ENCODE measurements at regions not wholly inside any gene's neighbourhood (a gene's known extent, or its start where the extent isn't known, plus 50 kb on each side); places are given as distances from the start of the nearest gene placed in this dataset.
"Not testable (repeated sequence)": the region's sequence is repeated elsewhere in the genome, so short reads cannot be mapped to it uniquely, and the experiment has no call there.

DNA sequence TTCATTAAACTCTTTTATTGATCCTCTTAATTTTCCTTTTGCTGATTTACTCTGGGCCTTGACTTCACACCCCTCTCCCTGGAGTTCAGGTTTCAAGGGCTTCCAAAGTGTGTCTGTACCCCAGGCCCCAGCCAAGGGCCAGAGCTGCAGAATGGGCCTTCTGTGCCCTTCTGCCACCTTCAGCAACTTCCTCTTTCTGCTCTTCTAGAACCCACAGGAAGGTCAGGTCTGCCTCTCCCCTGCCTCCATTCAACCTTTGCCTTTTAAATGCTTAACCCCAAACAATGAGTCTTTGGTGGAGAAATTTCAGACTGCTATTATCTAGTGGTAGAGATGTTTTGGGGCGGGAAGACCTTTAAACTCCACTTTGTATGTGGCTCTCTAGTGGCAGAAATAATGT lies 63.1 kb downstream of the TSN start:
- no peak for DNase-seq

DNA sequence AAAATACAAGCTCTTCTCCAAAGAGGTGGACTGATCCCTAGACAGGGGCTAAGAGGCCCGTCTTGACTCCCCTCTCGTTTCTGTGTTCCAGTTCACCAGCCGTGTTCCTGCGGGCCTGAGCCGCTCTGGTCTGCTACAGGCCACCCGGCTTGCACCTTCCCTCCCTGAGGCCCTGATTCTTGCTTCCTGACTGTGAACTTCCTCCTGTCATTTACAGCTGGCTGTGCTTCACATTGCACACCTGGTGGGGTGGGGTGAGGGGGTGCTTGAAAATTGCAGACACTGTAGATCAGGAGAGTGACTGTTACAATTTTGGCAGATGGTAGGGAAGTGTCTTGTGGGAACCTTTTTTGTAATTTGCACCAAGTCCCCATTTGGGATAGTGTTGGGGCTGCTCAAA lies 64.4 kb downstream of the TSN start:
- DNase-seq: no peak

DNA sequence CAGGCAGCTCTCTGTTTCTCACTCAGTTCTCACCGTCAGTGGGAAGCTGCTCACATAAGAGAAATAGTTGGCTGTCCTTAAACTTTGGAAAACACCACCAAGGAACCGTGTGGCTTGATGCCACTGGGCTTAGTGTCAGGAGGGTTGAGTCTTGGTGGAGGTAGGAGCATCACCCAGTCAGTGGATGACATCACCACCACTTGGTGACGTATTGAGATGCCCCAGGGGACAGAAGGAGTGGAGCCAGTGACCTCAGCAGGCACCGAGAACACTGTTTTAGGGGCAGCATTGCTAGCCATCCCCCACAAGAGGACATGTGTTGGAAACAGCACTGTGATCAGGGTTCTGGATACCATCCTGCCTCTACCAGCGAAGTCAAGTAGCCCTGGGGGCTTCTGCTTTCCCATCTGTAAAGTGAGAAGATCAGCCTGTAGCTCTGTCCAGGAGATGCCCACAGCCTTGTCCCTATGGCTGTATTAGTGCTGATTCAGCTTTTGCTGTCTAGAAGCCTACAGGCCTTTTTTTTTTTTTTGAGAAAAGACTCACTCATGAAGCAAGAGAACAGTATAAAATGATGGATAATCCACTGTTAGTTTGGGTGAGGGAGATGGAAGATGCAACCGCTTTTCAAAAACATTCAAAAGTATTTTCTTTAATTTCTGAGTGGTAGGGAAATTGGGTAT lies 66.2 kb downstream of the TSN start:
- DNase-seq: no peak

DNA sequence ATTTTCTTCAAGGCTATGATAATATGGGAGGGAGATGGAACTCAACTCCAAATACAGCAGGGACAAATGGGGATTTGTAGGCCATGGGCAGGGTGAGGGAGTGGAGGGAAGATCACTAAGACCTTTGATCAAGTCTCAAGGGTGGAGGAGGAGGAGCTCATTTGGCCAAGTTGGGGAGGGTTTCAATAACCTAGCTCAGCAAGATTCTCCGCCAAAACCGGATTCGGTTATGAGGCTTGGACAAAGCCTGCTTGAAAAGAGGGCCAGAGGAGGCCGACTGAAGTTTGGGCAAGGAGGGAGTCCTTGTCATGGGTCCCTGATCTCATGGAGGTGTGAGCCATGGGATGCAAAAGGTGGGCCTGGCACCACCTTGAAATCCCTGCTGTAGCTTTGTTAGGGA lies 68.8 kb downstream of the TSN start:
- DNase-seq: no peak

DNA sequence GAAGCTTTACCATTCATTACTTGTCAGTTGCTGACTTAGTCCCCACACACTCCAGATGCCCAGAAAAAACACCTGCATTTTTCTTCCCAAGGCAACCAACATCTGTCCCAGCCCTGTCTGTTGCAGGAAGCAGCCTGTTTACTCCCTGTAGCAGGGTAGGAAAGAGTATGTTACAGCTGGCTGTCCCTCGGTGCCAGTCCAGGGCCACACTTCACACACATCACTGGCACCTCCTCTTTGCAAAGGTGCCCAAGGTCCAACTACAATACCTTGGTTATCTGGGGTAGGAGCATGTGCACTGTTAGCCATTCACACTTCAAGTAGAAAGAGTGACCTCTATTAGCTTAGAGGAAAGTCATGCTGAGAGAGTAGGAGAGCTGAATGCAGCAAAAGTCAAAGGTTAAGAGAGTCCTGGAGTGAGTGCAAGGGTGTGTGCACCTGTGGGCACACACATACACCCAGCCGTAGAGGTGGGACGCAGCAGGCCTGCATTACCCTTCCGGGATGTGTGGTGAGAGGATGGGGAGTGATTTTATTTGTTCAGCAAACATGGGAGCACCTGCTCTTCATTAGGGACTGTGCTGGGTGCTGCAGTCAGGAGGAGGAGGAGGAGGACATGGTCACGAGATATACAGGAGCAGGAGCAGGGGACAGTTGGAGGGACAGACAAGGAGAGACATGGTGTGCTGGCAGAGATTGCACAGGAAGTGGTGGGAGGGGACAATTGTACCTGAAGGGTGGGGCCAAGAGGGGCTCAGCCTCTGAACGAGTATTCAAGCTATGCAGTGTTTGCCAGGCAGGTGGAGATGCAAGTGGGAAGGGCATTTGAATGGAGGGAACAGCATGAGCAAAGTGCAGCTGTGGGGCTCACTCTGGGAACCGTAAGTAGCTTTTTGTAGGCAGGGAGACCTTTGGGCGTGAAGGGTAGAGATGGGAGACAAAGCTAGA lies 69.8 kb downstream of the TSN start:
- no peak for DNase-seq

DNA sequence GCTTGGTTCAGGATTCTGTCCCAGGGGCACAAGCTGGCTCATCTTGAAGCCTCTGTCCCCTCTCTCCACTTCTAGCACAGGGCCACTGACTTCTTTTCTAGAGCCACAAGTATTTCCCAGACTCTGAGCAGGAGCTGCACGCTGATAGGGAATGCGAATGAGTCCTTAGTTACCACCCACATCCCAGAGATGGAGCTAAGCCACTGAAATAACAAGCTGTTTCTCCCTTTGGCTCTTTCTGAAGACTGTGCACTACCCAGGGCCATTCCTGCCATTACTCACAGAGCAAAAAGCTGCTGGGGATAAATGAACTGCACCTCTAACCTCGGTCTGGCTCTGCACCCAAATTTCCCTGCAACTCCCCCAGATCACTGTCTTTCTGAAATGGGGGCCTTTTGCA lies 70.6 kb downstream of the TSN start:
- DNase-seq: no peak

DNA sequence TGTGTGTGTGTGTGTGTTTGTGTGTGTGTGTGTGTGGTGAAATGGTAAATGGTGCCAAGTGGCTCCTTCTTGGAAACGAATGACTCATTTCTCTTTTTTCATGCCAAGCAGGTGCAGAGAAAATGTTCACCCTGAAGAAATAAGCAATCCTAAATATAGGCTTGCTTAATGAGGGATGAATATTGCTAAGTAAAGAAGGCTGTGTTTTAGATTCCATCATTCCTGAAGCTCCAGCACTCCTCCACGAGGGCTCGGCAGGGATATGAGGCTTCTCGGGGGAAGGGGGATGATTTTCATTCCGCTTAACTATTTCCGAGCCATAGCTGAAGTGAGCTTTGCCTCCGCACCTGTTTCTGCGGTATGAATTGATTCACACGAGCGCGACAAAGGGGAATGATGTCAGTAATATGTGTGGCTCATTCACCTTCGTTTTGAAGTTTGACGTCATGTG lies 72.9 kb downstream of the TSN start:
- no peak for DNase-seq

DNA sequence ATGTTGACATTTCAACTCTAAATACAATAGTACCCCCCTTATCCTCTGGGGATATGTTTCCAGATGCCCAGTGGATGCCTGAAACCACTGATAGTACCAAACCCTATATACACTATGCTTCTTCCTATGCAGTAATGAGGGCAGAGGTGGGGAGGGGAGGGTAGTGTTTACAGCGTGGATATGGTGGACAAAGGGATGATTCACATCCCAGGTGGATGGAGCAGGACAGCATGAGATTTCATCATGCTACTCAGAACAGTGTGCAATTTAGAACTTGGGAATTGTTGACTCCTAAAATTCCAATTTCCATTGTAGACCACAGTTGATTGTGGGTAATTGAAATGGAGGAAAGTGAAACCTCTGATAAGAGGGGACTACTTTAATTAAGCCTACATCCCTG lies 75.4 kb downstream of the TSN start:
- DNase-seq: no peak

DNA sequence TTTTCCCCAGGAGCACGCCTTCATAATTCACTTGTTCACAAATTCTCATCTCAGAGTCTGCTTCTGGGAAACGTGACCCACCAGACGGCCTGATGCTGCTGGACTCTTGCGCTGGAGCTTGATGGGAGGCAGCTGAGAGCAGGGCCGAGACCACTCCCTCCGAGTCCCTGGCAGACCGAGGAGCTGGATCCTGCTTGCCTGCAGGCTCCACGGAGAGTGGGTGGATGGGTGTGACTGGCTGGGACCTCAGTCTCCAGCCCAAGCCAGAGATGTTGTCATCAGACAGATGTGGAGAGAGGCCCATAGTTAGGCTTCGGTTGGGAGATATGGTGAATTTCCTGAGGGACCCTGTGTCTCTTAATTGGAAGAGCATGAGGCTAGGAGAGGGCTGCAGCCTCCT lies 76.4 kb downstream of the TSN start:
- no peak for DNase-seq

DNA sequence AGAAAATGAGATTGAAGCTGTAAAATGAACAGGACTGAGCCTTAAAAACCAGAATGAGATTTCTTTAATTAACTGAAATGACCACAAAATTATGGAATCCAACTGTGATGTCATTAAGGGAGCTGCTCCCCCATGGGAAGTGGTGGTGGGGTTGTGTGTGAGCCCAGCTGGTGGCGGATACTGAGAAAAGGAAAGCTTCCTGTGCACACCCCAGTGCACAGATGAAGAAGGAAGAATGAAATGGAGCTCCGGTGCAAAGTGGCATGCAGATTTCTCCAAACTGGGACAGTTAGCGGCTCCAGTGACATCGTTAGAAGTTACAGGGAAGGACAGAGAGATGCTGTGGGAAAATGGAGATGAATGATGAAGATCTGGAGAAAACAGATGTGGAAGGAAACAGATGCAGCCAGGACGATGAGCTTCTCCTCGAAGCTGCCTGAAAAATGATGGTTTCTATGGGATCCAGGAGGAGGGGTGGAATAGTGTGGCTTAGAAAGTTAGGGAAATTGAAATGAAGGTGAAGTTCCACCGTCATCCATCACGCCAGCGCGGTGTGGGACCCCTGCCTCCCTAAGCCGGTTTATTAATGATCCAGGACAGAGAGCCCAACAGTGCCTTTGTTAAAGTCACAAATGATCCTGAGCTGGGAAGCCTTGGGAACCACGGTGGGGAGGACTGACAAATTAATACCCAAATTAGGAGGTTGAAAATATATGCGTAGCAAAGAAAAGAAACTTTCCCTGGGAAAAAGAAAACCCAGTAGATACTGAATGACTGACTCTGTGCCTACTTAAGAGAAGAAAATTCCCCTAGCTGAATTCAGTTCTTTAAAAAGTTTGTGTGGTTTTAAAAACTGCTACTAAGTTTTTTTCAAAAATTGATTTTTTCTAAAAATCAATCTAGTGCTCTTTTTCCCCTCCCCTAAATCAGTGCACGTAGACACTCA lies 77.2 kb downstream of the TSN start:
- DNase-seq: no peak

DNA sequence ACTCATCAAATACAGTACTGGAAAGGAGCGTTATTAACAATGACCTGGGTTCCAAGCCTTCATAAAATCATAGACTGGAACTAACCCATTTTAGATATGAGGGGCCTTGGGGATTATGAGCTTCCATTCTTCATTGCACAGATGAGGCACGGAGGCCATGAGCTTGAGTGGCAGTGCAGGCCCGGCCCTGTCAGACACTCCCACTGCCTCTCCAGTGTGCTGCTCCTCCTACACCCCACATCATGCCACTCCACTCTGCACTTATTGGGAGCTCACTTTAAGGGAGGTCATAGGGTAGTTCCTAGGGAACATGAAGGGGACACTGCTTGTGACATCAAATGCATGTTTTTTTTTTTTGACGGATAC lies 77.9 kb downstream of the TSN start:
- no peak for DNase-seq

DNA sequence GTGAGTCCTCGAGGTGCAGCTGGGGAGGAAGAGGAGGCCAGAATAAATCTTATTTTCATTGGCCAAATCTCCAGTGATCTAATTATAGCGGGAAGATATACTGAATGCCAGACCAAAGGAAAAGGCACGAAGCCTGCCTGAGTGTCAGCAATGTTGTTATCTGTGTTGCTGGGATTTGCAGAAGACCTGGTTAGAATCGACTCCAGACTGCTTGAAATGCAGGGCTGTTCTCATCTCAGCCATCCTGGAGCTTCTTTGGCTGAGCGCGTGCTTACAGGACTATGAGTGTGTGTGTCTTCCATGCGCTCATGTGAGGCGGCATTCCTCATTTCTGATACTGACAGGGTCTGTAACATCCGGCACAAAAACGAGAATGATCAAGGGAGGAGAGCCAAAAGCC lies 81.2 kb downstream of the TSN start:
- no peak for DNase-seq

DNA sequence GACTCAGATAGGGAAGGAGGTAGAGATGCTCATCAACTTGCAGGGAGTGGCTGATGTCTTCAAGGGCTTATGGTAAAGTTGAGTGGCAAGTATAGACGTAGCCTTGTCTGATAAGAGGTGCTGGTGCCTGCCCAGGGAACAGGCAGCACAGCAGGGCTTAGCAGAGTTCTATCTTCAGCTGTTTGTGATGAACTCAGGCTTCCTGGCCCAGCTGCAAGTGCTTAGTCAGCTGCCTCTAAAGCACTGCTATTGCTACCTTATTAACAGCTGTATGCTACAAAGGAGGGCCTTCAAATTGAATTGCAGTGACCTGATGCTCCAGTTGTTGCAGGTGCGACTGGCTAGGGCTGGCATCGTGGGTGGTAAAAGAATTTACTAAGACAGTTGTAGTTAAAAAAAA lies 82.1 kb downstream of the TSN start:
- no peak for DNase-seq

DNA sequence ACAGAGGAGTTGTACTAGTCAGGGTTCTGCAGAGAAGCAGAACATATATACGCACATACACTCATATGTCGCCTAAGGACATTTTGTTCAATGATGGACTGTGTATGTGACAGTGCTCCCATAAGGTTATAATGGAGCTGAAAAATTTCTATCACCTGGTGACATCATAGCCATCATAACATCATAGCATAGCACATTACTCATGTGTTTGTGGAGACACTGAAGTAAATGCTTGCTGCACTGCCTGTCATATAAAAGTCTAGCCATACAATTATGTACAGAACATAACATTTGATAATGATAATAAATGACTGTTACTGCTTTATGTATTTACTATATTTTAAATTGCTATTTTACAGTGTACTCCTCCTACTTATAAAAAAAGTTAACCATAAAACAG lies 83.1 kb downstream of the TSN start:
- DNase-seq: no peak

DNA sequence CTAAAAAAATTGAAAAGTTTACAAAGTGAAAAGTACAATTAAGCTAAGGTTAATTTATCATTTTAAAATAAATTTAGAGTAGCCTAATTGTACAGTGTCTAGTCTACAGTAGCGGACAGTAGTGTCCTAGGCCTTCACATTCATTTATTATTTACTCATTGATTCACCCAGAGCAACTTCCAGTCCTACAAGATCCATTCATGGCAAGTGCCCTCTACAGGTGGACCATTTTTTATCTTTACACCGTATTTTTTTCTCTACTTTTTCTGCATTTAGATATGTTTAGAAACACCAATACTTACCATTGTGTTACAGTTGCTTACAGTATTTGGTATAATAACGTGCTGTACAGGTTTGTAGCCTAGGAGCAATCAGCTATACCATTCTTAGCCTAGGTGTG lies 84.1 kb downstream of the TSN start:
- no peak for DNase-seq

DNA sequence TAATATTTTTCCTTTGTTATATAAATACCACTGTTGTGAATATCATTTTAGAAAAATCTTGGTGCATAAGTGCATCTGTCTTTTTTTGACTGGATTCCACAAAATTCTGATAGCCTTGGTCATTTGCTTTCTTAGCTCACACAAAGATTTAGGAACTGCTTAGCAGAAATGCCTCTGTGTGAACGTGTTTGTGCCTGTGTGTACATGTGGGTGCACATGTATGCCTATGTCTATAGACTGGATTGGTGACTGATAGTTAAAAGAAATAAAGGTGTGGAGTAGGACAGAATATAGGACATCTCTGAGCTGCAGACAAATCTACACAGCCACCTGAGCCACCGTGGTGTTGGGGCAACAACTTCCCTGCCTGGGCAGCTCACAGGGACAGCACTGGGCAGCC lies 93.8 kb downstream of the TSN start:
- DNase-seq: no peak

DNA sequence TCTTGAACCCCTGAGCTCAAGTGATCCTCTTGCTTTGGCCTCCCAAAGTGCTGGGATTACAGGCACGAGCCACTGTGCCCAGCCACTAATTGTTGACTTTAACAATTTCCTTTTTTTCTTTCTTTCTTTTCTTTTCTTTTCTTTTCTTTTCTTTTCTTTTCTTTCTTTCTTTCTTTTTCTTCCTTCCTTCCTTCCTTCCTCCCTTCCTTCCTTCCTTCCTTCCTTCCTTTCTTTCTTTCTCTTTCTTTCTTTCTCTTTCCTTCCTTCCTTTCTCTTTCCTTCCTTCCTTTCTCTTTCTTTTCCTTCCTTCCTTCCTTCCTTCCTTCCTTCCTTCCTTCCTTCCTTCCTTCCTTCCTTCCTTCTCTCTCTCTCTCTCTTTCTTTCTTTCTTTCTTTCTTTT lies 97.7 kb downstream of the TSN start:
- DNase-seq: not testable (repeated sequence)

DNA sequence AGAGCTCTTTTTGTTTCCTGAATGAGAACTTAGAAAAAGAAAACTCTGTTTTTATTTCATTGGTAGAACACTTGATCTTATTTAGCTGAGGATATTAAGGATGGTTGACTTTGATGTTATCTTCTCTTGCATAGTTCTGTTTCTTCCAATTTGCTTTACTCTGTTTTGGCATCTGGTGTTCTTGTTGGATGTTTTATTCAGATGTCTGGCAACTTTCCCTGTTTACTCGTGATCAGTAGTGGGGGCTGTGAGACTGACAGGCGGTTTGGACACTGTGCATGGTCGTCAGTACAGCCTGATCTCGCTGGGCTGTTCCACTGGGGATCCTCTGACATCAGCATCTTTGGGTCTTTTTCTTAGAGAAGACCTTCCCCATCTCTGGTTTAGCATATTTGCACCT lies 100.1 kb downstream of the TSN start:
- no peak for DNase-seq

DNA sequence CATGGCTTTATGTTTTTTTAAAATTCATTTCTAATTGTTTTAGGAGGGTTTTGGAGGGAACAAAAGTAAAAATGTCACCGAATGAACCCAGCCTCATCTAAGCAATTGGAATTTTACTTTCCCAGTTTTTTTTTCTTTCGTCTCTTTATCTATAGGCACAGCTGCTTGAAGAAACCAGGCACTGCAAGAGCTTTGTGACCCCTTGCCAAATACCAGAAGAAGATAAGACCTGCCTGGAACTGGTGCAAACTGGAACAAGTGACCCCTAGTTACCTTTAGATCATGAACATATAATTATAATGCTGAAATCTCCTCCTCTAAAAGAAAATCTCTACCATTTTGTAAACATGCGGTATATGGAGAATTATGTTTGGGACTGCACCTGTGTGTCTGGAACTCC lies 100.9 kb downstream of the TSN start:
- no peak for DNase-seq

DNA sequence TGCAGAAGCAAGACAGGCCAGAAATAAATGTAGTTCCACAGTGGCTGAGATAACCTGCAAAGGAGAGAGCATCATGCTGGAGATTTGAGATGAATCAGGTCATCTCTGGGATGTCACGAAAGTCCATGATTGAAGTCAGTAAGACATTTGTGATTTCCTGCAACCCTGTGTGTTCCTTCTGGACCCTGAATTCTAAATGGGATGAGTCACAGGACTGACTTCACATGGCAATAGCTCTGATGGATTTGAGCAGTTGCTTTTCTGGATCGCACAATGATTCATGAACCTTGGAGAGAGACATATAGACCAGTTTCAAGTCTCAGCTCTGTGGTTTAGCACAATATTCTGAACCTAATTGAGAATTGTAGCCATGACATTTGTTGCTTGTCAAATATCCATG lies 102.9 kb downstream of the TSN start:
- no peak for DNase-seq

DNA sequence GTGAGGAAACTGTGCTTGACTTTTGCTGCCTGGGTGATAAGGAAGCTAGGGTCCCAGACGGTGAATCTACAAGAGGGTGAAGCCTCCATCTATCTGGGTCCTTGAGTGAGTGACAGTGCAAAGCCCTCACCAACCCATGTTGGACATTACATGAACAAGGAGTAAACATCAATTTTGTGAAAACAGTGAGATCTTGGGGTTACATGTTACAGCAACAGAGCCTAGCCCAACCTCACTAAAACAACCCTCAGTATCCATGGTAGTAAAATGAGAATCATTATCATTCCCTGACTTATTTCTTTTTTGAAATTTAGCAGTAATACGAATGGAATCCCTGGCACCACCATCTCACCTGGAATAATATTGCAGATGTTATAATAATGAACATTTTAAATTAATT lies 103.4 kb downstream of the TSN start:
- no peak for DNase-seq

DNA sequence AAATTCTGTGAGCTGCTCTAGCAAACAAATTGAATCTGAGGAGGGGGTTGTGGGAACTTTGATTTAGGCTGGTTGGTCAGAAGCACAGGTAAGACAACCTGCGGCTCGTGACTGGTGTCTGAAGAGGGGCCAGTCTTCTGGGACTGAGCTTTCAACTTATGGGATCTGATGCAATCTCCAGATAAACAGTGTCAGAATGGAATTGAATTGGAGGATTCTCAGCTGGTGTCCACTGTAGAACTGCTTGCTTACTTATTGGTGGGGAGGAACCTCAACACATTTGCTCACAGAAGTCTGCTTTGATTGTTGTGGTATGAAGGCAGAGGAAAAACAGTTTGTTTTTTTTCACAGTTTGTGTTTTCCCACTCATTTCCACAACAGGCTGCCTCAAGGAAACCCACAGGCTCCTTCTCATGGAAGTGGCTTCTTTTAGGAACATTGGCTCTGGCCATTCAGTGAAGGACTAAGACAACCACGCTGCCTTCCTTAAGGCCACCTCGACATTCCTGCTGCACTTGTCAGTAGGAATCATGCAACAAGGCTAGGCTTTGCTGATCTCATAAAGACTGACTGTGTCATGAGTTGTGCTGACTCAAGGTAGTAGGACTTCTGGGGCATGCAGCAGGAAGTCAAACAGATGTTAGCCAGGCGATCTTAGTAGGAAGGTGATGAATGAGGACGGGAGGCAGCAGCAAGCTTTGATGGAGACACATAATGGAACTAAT lies 104.7 kb downstream of the TSN start:
- no peak for DNase-seq

DNA sequence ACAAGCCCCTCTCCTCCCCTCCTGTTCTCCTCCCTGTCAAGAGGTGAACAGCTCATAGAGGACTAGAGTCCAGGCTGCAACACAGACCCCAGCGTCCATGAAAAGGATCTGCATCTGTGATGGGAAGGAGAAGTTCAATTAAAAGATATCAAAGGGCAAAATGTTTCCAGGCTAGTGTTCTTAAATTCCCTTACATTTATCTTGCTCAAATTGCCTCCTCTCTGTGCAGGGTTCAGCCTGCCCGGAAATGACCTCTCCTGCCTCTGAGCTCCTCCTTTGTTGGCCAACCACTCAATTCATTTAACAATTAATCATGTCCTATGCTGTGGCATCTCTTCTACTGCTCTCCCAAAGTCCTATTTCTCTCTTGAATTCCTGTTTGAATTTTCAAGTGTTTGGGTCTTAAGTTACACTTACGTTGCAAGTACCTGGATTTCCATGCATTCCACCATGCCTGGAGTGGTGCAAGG lies 105.3 kb downstream of the TSN start:
- no peak for DNase-seq

Measured in stimulated activated CD4-positive, alpha-beta T cell treated with anti-CD3 and anti-CD28 coated beads, Interleukin-4, amount 100 ng/mL, for 4 hours (primary cell).